Panc1 (cell line): ENCODE measurements at regions not wholly inside any gene's neighbourhood (a gene's known extent, or its start where the extent isn't known, plus 50 kb on each side); places are given as distances from the start of the nearest gene placed in this dataset.

Experiments
- ATAC-seq: fragments of 200-7000 bp; cut with Tn5 transposase; 2 replicates; pipeline ENCODE4 v1.9.1; 2020; ENCODE audit warnings: mild to moderate bottlenecking, moderate library complexity
- BruUV-seq: library from RNA; stranded (reverse); fragments of 400-500 nt; replicated peaks from 2 replicates; lab custom pipeline; 2021; lab: Mats Ljungman, UMichigan
- CTCF ChIA-PET: fragments of 300-600 bp; sonication (Branson Sonifier 250); formaldehyde crosslinking; loops from one replicate; lab custom pipeline; 2022; ENCODE audit warnings: antibody characterized with exemption; lab: Charles Lee
- POLR2A ChIA-PET: fragments of 300-600 bp; sonication (Branson Sonifier 250); formaldehyde crosslinking; loops from one replicate; lab custom pipeline; 2022; ENCODE audit warnings: antibody characterized with exemption; lab: Charles Lee
- DNase-seq: peaks from one replicate; pipeline ENCODE4 v3.0.0-alpha.2; 2010; ENCODE audit warnings: low read depth, low spot score
- H3K27ac ChIP-seq: 2 replicates; pipeline ENCODE4 v1.5.1; 2011; ENCODE audit warnings: mild to moderate bottlenecking, low read length, inconsistent platforms
- H3K27me3 ChIP-seq: fragments of 200-500 bp; sonication (Bioruptor generic); 2 replicates; pipeline ENCODE4 v1.6.0; 2014; ENCODE audit warnings: low read length, inconsistent platforms; ENCODE audit not compliant: control insufficient read depth, insufficient read depth
- H3K36me3 ChIP-seq: fragments of 200-500 bp; sonication (Bioruptor generic); 2 replicates; pipeline ENCODE4 v1.5.1; 2014; ENCODE audit warnings: inconsistent platforms, mild to moderate bottlenecking, low read length, moderate library complexity; ENCODE audit not compliant: control insufficient read depth, insufficient read depth
- H3K4me1 ChIP-seq: 2 replicates; pipeline ENCODE4 v1.5.1; 2011; ENCODE audit warnings: inconsistent platforms, mild to moderate bottlenecking, low read length, moderate library complexity; ENCODE audit not compliant: control insufficient read depth, insufficient read depth
- H3K4me3 ChIP-seq, 2 experiments: 2 replicates each; pipeline ENCODE4 v1.5.1; 2011 to 2012; ENCODE audit warnings: low read depth in 2 of 2, low read length in 2 of 2, mild to moderate bottlenecking in 2 of 2, inconsistent platforms in 1 of 2, moderate library complexity in 1 of 2
- H3K9me3 ChIP-seq: fragments of 200-500 bp; sonication (Bioruptor generic); 2 replicates; pipeline ENCODE4 v1.5.1; 2014; ENCODE audit warnings: low read depth, mild to moderate bottlenecking, inconsistent platforms, low read length, moderate library complexity; ENCODE audit not compliant: control insufficient read depth, insufficient read depth
- POLR2AphosphoS5 ChIP-seq: IDR thresholded peaks from 2 replicates; pipeline ENCODE4 v1.6.1; 2012; ENCODE audit warnings: mild to moderate bottlenecking, low read depth, low read length, moderate library complexity
- SIN3A ChIP-seq: IDR thresholded peaks from 2 replicates; pipeline ENCODE4 v1.6.1; 2012; ENCODE audit warnings: low read depth, mild to moderate bottlenecking, low read length, moderate library complexity, borderline replicate concordance; ENCODE audit not compliant: insufficient read depth
- TCF7L2 ChIP-seq: IDR thresholded peaks from 2 replicates; pipeline ENCODE4 v1.6.1; 2011; ENCODE audit warnings: mild to moderate bottlenecking, low read depth, low read length, inconsistent platforms
- in situ Hi-C: cut with HindIII; loops from 2 replicates; pipeline ENCODE4 v1.10.0; 2016; ENCODE audit warnings: low sequenced_read_pairs, low pct_unique_long_range_greater_than_20kb
- intact Hi-C: fragments of 100-400 bp; cut with micrococcal nuclease; formaldehyde crosslinking; loops from one replicate; pipeline ENCODE4 v1.10.0; 2022; ENCODE audit not compliant: unreplicated experiment
- TF ChIP-seq, protein P1 (sequence below), 2 experiments: IDR thresholded peaks; 2 replicates each; pipeline ENCODE4 v1.6.1; 2011 to 2012; ENCODE audit warnings: low read depth in 2 of 2, control low read depth in 1 of 2, low read length in 1 of 2, mild to moderate bottlenecking in 1 of 2, moderate library complexity in 1 of 2; ENCODE audit not compliant: insufficient read depth in 1 of 2
- TF ChIP-seq, protein P2 (sequence below): fragments of 450-650 bp; IDR thresholded peaks from 2 replicates; pipeline ENCODE4 v1.5.1; 2017; ENCODE audit warnings: mild to moderate bottlenecking

DNA sequence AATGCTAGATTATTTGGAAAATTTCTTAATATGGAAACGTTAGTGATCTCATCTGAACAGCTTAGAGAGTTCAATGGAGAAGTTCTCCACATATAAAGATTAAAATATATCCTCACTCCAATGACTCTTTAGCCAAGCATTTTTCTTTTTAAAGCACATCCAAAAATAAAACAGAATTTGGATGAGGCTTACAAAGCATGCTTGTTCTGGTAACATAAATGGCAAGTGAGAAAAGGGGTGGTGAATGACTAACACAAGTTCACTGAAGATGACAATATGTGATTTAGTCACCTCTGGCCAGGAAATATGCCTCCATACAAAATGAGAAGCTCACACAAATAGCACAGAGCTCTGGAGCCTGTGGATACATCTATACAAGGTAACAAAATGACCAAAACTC, 253.0 kb downstream of the PCDH20 start:
- TF ChIP-seq POLR2AphosphoS5 (no peak), TCF7L2 (no peak), SIN3A (no peak)
- TF ChIP-seq, protein P1, sequence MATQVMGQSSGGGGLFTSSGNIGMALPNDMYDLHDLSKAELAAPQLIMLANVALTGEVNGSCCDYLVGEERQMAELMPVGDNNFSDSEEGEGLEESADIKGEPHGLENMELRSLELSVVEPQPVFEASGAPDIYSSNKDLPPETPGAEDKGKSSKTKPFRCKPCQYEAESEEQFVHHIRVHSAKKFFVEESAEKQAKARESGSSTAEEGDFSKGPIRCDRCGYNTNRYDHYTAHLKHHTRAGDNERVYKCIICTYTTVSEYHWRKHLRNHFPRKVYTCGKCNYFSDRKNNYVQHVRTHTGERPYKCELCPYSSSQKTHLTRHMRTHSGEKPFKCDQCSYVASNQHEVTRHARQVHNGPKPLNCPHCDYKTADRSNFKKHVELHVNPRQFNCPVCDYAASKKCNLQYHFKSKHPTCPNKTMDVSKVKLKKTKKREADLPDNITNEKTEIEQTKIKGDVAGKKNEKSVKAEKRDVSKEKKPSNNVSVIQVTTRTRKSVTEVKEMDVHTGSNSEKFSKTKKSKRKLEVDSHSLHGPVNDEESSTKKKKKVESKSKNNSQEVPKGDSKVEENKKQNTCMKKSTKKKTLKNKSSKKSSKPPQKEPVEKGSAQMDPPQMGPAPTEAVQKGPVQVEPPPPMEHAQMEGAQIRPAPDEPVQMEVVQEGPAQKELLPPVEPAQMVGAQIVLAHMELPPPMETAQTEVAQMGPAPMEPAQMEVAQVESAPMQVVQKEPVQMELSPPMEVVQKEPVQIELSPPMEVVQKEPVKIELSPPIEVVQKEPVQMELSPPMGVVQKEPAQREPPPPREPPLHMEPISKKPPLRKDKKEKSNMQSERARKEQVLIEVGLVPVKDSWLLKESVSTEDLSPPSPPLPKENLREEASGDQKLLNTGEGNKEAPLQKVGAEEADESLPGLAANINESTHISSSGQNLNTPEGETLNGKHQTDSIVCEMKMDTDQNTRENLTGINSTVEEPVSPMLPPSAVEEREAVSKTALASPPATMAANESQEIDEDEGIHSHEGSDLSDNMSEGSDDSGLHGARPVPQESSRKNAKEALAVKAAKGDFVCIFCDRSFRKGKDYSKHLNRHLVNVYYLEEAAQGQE (IDR thresholded peaks at IDR 0.05; ENCODE audit: insufficient read depth in 1 of 2, low read depth in 2 of 2, low read length in 1 of 2), result no peak
- TF ChIP-seq, protein P2, sequence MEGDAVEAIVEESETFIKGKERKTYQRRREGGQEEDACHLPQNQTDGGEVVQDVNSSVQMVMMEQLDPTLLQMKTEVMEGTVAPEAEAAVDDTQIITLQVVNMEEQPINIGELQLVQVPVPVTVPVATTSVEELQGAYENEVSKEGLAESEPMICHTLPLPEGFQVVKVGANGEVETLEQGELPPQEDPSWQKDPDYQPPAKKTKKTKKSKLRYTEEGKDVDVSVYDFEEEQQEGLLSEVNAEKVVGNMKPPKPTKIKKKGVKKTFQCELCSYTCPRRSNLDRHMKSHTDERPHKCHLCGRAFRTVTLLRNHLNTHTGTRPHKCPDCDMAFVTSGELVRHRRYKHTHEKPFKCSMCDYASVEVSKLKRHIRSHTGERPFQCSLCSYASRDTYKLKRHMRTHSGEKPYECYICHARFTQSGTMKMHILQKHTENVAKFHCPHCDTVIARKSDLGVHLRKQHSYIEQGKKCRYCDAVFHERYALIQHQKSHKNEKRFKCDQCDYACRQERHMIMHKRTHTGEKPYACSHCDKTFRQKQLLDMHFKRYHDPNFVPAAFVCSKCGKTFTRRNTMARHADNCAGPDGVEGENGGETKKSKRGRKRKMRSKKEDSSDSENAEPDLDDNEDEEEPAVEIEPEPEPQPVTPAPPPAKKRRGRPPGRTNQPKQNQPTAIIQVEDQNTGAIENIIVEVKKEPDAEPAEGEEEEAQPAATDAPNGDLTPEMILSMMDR, result no peak
- Histone ChIP-seq H3K9me3 (no peaks in the 10 kb centered on the region), H3K27ac (no peak overlapping the region), H3K4me3 (no peak overlapping the region), H3K4me1 (no peaks in the 10 kb centered on the region), H3K36me3 (no peaks in the 10 kb centered on the region), H3K27me3 (no peaks in the 10 kb centered on the region)
- no peak for ATAC-seq
- in situ Hi-C loops, result no loop called here
- CTCF ChIA-PET, result no interaction called here
- POLR2A ChIA-PET, result no interaction called here
- intact Hi-C loops, result no loop called here
- BruUV-seq, result no TSS peak
- no peak for DNase-seq

DNA sequence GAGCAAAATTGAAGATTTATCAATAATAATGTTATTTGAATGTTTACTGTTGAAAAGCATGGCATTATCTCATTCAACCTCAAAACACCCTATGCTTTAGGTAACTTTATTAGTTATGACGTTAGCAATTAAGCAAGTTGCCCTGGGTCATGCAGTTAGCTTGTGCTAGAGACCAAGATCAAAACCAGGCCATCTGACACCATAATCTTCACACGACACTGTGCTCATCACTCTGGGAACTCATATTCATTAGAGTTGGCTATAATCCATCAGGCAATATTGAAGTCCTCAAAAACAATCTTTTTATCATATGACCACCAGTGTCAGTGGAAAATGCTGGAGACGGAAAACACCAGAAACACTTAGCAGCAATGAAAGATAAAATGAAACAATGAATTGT, 253.5 kb downstream of the PCDH20 start:
- Histone ChIP-seq H3K27ac (no peak overlapping the region), H3K4me3 (no peak overlapping the region), H3K27me3 (no peaks in the 10 kb centered on the region), H3K36me3 (no peaks in the 10 kb centered on the region), H3K4me1 (no peaks in the 10 kb centered on the region), H3K9me3 (no peaks in the 10 kb centered on the region)
- ATAC-seq (no peak), DNase-seq (no peak)
- in situ Hi-C loops (no loop called here), intact Hi-C loops (no loop called here)
- BruUV-seq, result no TSS peak
- TF ChIP-seq, protein P1 (IDR thresholded peaks at IDR 0.05; ENCODE audit: insufficient read depth in 1 of 2, low read depth in 2 of 2, low read length in 1 of 2), result no peak
- TF ChIP-seq, protein P2, result no peak
- TF ChIP-seq POLR2AphosphoS5 (no peak), TCF7L2 (no peak), SIN3A (no peak)
- ChIA-PET POLR2A (no interaction called here), CTCF (no interaction called here)
